WTC11 (cell line): ENCODE measurements at regions not wholly inside any gene's neighbourhood (a gene's known extent, or its start where the extent isn't known, plus 50 kb on each side); places are given as distances from the start of the nearest gene placed in this dataset.

Source experiments
- ATAC-seq: fragments of 200-7000 bp; cut with Tn5 transposase; 2 replicates; pipeline ENCODE4 v1.10.0; 2021; ENCODE audit warnings: mild to moderate bottlenecking, moderate library complexity
- CTCF ChIA-PET: fragments of 300-600 bp; sonication (Branson Sonifier 250); formaldehyde crosslinking; loops from one replicate; lab custom pipeline; 2021; ENCODE audit warnings: antibody characterized with exemption; lab: Charles Lee
- POLR2A ChIA-PET: fragments of 350-600 bp; sonication (Branson Sonifier 250); formaldehyde crosslinking; loops from one replicate; lab custom pipeline; 2021; ENCODE audit warnings: antibody characterized with exemption; lab: Charles Lee
- DNase-seq: peaks from one replicate; pipeline ENCODE4 v3.0.0; 2021; ENCODE audit warnings: low spot score
- H3K27ac Mint-ChIP-seq: 2 replicates; pipeline ENCODE4 v1.8.0; 2021; ENCODE audit warnings: mixed read lengths
- H3K27me3 Mint-ChIP-seq: 2 replicates; pipeline ENCODE4 v1.8.0; 2021; ENCODE audit warnings: low read depth, mild to moderate bottlenecking, moderate library complexity, mixed read lengths
- H3K36me3 Mint-ChIP-seq: 2 replicates; pipeline ENCODE4 v1.8.0; 2021; ENCODE audit warnings: mixed read lengths
- H3K4me1 Mint-ChIP-seq: 2 replicates; pipeline ENCODE4 v1.8.0; 2022; ENCODE audit warnings: mixed read lengths
- H3K4me3 Mint-ChIP-seq: 2 replicates; pipeline ENCODE4 v1.8.0; 2021; ENCODE audit warnings: mild to moderate bottlenecking, moderate library complexity, mixed read lengths
- H3K9me3 Mint-ChIP-seq: 2 replicates; pipeline ENCODE4 v1.8.0; 2021; ENCODE audit warnings: mixed read lengths
- CBFB ChIP-seq: sonication (generic); formaldehyde crosslinking; IDR thresholded peaks from 2 replicates; pipeline ENCODE4 v1.8.1; 2022; ENCODE audit warnings: mild to moderate bottlenecking, low read depth, missing genetic modification reagents
- E2F5 ChIP-seq: sonication (generic); formaldehyde crosslinking; IDR thresholded peaks from 2 replicates; pipeline ENCODE4 v1.8.1; 2022; ENCODE audit warnings: mild to moderate bottlenecking, moderate library complexity, missing genetic modification reagents
- ETV6 ChIP-seq: sonication (generic); formaldehyde crosslinking; IDR thresholded peaks from 2 replicates; pipeline ENCODE4 v1.8.1; 2022; ENCODE audit warnings: mild to moderate bottlenecking, missing genetic modification reagents
- FOXK1 ChIP-seq: sonication (generic); formaldehyde crosslinking; IDR thresholded peaks from 2 replicates; pipeline ENCODE4 v1.8.0; 2022; ENCODE audit warnings: mild to moderate bottlenecking, moderate library complexity, missing genetic modification reagents
- PRDM15 ChIP-seq: sonication (generic); formaldehyde crosslinking; IDR thresholded peaks from 2 replicates; pipeline ENCODE4 v1.8.0; 2022; ENCODE audit warnings: missing genetic modification reagents
- TP53 ChIP-seq: sonication (generic); formaldehyde crosslinking; IDR thresholded peaks from 2 replicates; pipeline ENCODE4 v1.8.1; 2023; ENCODE audit warnings: mild to moderate bottlenecking, missing genetic modification reagents
- TF ChIP-seq, protein P1 (sequence below): fragments of 250-450 bp; sonication (Bioruptor Pico); IDR thresholded peaks from 2 replicates; pipeline ENCODE4 v1.8.0; 2021; ENCODE audit warnings: mild to moderate bottlenecking
- TF ChIP-seq, protein P2 (sequence below): sonication (generic); formaldehyde crosslinking; IDR thresholded peaks from 2 replicates; pipeline ENCODE4 v1.8.1; 2022; ENCODE audit warnings: low read depth, mild to moderate bottlenecking, moderate library complexity, missing genetic modification reagents, borderline replicate concordance
- TF ChIP-seq, protein P3 (sequence below): fragments of 250-450 bp; sonication (Bioruptor Pico); IDR thresholded peaks from 2 replicates; pipeline ENCODE4 v1.9.0; 2021; ENCODE audit warnings: mild to moderate bottlenecking

DNA sequence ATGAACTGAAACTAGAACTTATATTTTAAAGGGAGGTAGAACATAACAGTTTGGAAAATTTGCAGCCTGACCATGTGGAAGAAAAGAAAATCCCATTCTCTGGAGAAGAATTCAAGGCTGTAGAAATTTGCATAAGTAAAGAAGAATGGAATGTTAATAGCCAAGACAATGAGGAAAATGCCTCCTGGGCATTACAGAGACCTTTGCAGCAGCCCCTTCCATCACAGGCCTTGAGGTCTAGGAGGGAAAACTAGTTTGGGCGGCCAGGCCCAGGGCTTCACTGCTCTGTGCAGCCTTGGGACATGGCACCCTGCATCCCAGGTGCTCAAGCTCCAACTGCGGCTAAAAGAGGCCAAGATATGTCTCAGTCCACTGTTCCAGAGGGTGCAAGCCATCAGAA, 1506.8 kb downstream of the PCDH18 start (continued):
- TF ChIP-seq, protein P1, sequence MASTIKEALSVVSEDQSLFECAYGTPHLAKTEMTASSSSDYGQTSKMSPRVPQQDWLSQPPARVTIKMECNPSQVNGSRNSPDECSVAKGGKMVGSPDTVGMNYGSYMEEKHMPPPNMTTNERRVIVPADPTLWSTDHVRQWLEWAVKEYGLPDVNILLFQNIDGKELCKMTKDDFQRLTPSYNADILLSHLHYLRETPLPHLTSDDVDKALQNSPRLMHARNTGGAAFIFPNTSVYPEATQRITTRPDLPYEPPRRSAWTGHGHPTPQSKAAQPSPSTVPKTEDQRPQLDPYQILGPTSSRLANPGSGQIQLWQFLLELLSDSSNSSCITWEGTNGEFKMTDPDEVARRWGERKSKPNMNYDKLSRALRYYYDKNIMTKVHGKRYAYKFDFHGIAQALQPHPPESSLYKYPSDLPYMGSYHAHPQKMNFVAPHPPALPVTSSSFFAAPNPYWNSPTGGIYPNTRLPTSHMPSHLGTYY (CRISPR knock-in tag): no peak
- no peak for TF ChIP-seq FOXK1

GRCh38 chr4:136017556-136017955, 1514.7 kb downstream of the PCDH18 start:
- ChIA-PET POLR2A (no interaction called here), CTCF (no interaction called here)
- DNase-seq: no peak
- Mint-ChIP-seq H3K27ac (no peak overlapping the region), H3K4me1 (peaks cover 9% of the 10 kb centered on the region), H3K9me3 (peaks cover 16% of the 10 kb centered on the region), H3K4me3 (no peak overlapping the region), H3K36me3 (no peaks in the 10 kb centered on the region; the same call in 1 of the 2 replicates), H3K27me3 (no peaks in the 10 kb centered on the region)
- no peak for TF ChIP-seq ETV6 (CRISPR knock-in tag)
- no peak for ATAC-seq

GRCh38 chr4:136012220-136012619, 1520.1 kb downstream of the PCDH18 start:
- TF ChIP-seq PRDM15 (CRISPR knock-in tag) (0 out of 2 replicates have a peak, but pooled peaks have one; percentile 14), FOXK1 (no peak)
- TF ChIP-seq, all 79 proteins: peak for 1
- DNase-seq (no peak), ATAC-seq (peak; percentile 82)
- Mint-ChIP-seq H3K4me3 (no peak overlapping the region), H3K9me3 (peaks cover 7% of the 10 kb centered on the region; the same call in 1 of the 2 replicates), H3K27me3 (no peaks in the 10 kb centered on the region), H3K27ac (peak overlapping the region; percentile 85), H3K4me1 (peaks cover 16% of the 10 kb centered on the region), H3K36me3 (no peaks in the 10 kb centered on the region)
- ChIA-PET CTCF (no interaction called here), POLR2A (interaction anchor here (0.5 kb wide), 1 partner anchor 89 kb away, joined by 3 read pairs; no protein-coding TSS in a partner anchor)

DNA sequence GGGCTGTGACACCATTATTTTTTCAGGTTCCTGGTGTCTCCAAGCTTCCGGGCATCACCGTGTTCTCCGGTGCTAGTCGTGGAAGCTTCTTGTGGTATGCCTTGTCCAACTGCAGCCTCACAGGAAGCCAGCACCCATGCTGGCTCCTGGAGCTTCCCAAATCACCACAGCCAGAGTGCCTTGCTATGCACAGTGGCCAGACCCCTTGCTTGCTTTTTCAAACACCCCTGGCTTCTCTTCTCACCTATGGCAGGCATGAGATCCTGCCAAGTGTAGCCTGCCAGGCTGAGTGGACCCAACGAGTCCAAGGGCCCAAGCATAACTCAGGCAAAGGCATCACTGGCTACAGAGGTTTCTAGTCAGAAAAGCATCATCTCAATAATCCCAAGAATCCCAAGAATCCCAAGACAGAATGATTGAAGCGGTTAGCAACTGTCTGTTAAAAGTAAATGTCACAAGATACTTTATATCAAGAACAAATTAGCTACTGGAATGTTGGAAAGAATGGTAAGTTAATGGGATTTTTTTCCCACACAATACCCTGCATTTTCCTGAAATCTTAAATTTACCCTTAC, 1522.9 kb downstream of the PCDH18 start:
- TF ChIP-seq TP53 (CRISPR knock-in tag): no peak
- TF ChIP-seq, protein P2, sequence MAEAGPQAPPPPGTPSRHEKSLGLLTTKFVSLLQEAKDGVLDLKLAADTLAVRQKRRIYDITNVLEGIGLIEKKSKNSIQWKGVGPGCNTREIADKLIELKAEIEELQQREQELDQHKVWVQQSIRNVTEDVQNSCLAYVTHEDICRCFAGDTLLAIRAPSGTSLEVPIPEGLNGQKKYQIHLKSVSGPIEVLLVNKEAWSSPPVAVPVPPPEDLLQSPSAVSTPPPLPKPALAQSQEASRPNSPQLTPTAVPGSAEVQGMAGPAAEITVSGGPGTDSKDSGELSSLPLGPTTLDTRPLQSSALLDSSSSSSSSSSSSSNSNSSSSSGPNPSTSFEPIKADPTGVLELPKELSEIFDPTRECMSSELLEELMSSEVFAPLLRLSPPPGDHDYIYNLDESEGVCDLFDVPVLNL (CRISPR knock-in tag): no peak
- TF ChIP-seq, protein P3, sequence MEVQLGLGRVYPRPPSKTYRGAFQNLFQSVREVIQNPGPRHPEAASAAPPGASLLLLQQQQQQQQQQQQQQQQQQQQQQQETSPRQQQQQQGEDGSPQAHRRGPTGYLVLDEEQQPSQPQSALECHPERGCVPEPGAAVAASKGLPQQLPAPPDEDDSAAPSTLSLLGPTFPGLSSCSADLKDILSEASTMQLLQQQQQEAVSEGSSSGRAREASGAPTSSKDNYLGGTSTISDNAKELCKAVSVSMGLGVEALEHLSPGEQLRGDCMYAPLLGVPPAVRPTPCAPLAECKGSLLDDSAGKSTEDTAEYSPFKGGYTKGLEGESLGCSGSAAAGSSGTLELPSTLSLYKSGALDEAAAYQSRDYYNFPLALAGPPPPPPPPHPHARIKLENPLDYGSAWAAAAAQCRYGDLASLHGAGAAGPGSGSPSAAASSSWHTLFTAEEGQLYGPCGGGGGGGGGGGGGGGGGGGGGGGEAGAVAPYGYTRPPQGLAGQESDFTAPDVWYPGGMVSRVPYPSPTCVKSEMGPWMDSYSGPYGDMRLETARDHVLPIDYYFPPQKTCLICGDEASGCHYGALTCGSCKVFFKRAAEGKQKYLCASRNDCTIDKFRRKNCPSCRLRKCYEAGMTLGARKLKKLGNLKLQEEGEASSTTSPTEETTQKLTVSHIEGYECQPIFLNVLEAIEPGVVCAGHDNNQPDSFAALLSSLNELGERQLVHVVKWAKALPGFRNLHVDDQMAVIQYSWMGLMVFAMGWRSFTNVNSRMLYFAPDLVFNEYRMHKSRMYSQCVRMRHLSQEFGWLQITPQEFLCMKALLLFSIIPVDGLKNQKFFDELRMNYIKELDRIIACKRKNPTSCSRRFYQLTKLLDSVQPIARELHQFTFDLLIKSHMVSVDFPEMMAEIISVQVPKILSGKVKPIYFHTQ (CRISPR knock-in tag): no peak
- TF ChIP-seq CBFB (CRISPR knock-in tag): no peak
- no peak for TF ChIP-seq E2F5 (CRISPR knock-in tag)
- no peak overlapping the region for H3K27ac Mint-ChIP-seq
- ChIA-PET CTCF (no interaction called here), POLR2A (no interaction called here)
- peaks cover 16% of the 10 kb centered on the region for H3K4me1 Mint-ChIP-seq
- ATAC-seq (peak; percentile 51), DNase-seq (no peak)
- H3K36me3 Mint-ChIP-seq: no peaks in the 10 kb centered on the region
- no peak overlapping the region for H3K4me3 Mint-ChIP-seq
- peaks cover 7% of the 10 kb centered on the region; the same call in 1 of the 2 replicates for H3K9me3 Mint-ChIP-seq
- no peaks in the 10 kb centered on the region for H3K27me3 Mint-ChIP-seq
